GM18909 (cell line): ENCODE measurements at regions not wholly inside any gene's neighbourhood (a gene's known extent, or its start where the extent isn't known, plus 50 kb on each side); places are given as distances from the start of the nearest gene placed in this dataset.
"Not testable (repeated sequence)": the region's sequence is repeated elsewhere in the genome, so short reads cannot be mapped to it uniquely, and the experiment has no call there.

Experiments
- ATAC-seq: cut with Tn5 transposase; IDR thresholded peaks from one replicate; pipeline ENCODE4 v1.9.1; 2021; ENCODE audit warnings: mild to moderate bottlenecking; ENCODE audit not compliant: unreplicated experiment, poor library complexity

- ATAC-seq = no peak
Measured at GRCh38 chr2:150802635-150803034, 315.2 kb upstream of the RND3 start.

GRCh38 chr2:150796236-150796635 lies 308.8 kb upstream of the RND3 start:
- ATAC-seq = not testable (repeated sequence)

- ATAC-seq = no peak
Measured at GRCh38 chr2:150792780-150793300, 305.4 kb upstream of the RND3 start.

- ATAC-seq = no peak
Measured at GRCh38 chr2:150791567-150791966, 304.1 kb upstream of the RND3 start.

GRCh38 chr2:150789376-150789905 lies 302.0 kb upstream of the RND3 start:
- no peak for ATAC-seq

GRCh38 chr2:150788426-150789140 lies 301.1 kb upstream of the RND3 start:
- no peak for ATAC-seq

- ATAC-seq = no peak
Measured at GRCh38 chr2:150787353-150788093, 300.1 kb upstream of the RND3 start.

- ATAC-seq = no peak
Measured at GRCh38 chr2:150784389-150784788, 296.9 kb upstream of the RND3 start.

GRCh38 chr2:150783896-150784295 lies 296.4 kb upstream of the RND3 start:
- no peak for ATAC-seq

GRCh38 chr2:150783015-150783414 lies 295.5 kb upstream of the RND3 start:
- no peak for ATAC-seq

- no peak for ATAC-seq
Measured at GRCh38 chr2:150782613-150783012, 295.1 kb upstream of the RND3 start.

- ATAC-seq = no peak
Measured at GRCh38 chr2:150781142-150781541, 293.7 kb upstream of the RND3 start.

GRCh38 chr2:150778828-150779227 lies 291.4 kb upstream of the RND3 start:
- ATAC-seq = no peak

GRCh38 chr2:150769421-150769820 lies 282.0 kb upstream of the RND3 start:
- no peak for ATAC-seq

- no peak for ATAC-seq
Measured at GRCh38 chr2:150767991-150768746, 280.7 kb upstream of the RND3 start.

GRCh38 chr2:150762571-150762970 lies 275.1 kb upstream of the RND3 start:
- ATAC-seq = no peak

- ATAC-seq = no peak
Measured at GRCh38 chr2:150759531-150759930, 272.1 kb upstream of the RND3 start.

- ATAC-seq = no peak
Measured at GRCh38 chr2:150759106-150759505, 271.6 kb upstream of the RND3 start.

GRCh38 chr2:150752229-150752628 lies 264.8 kb upstream of the RND3 start:
- no peak for ATAC-seq

GRCh38 chr2:150750720-150751119 lies 263.3 kb upstream of the RND3 start:
- ATAC-seq = no peak

- ATAC-seq = no peak
Measured at GRCh38 chr2:150742094-150742493, 254.6 kb upstream of the RND3 start.
